Activated naive CD8-positive, alpha-beta T cell treated with anti-CD3 and anti-CD28 coated beads, Interleukin-2, amount 10 ng/mL, durations not matched to agents 7 days and 5 days (primary cell): ENCODE measurements at regions not wholly inside any gene's neighbourhood (a gene's known extent, or its start where the extent isn't known, plus 50 kb on each side); places are given as distances from the start of the nearest gene placed in this dataset.
"Not testable (repeated sequence)": the region's sequence is repeated elsewhere in the genome, so short reads cannot be mapped to it uniquely, and the experiment has no call there.

Source experiments
- ATAC-seq: fragments of 150-1000 bp; cut with Tn5 transposase; one replicate; pipeline ENCODE4 v1.10.0; 2021; ENCODE audit warnings: low read depth, moderate library complexity
- POLR2A ChIA-PET: fragments of 350-600 bp; sonication (Branson Sonifier 250); formaldehyde crosslinking; loops from one replicate; lab custom pipeline; 2021; ENCODE audit warnings: antibody characterized with exemption; lab: Charles Lee
- DNase-seq: peaks from one replicate; pipeline ENCODE4 v3.0.0; 2021
- H3K27ac Mint-ChIP-seq: one replicate; pipeline ENCODE4 v1.8.0; 2022; ENCODE audit warnings: mild to moderate bottlenecking, mixed read lengths
- H3K27me3 Mint-ChIP-seq: one replicate; pipeline ENCODE4 v1.8.0; 2022; ENCODE audit warnings: mild to moderate bottlenecking, moderate library complexity, mixed read lengths
- H3K36me3 Mint-ChIP-seq: one replicate; pipeline ENCODE4 v1.8.0; 2021; ENCODE audit warnings: mild to moderate bottlenecking, mixed read lengths
- H3K4me1 Mint-ChIP-seq: one replicate; pipeline ENCODE4 v1.8.0; 2021; ENCODE audit warnings: mixed read lengths
- H3K4me3 Mint-ChIP-seq: one replicate; pipeline ENCODE4 v1.8.0; 2022; ENCODE audit warnings: mild to moderate bottlenecking, moderate library complexity, mixed read lengths
- H3K9me3 Mint-ChIP-seq: one replicate; pipeline ENCODE4 v1.8.0; 2021; ENCODE audit warnings: mixed read lengths

GRCh38 chr1:143721024-143721373 is 250.8 kb downstream of the FAM72C start:
- Mint-ChIP-seq H3K27me3 (no peaks in the 10 kb centered on the region), H3K4me3 (no peak overlapping the region), H3K4me1 (no peaks in the 10 kb centered on the region), H3K9me3 (no peaks in the 10 kb centered on the region), H3K36me3 (no peaks in the 10 kb centered on the region), H3K27ac (no peak overlapping the region)
- DNase-seq (no peak), ATAC-seq (no peak)
- POLR2A ChIA-PET, result no interaction called here

GRCh38 chr1:143720087-143721023 is 251.4 kb downstream of the FAM72C start:
- DNase-seq, result no peak
- H3K4me3 Mint-ChIP-seq, result no peak overlapping the region
- no peaks in the 10 kb centered on the region for H3K27me3 Mint-ChIP-seq

GRCh38 chr1:143718524-143718923 is 253.3 kb downstream of the FAM72C start:
- POLR2A ChIA-PET, result no interaction called here
- ATAC-seq (no peak), DNase-seq (no peak)
- H3K27me3 Mint-ChIP-seq, result no peaks in the 10 kb centered on the region
- no peak overlapping the region for H3K27ac Mint-ChIP-seq
- H3K4me1 Mint-ChIP-seq, result no peaks in the 10 kb centered on the region
- H3K36me3 Mint-ChIP-seq, result no peaks in the 10 kb centered on the region
- no peaks in the 10 kb centered on the region for H3K9me3 Mint-ChIP-seq
- H3K4me3 Mint-ChIP-seq, result no peak overlapping the region

More at GRCh38 chr1:143720087-143721023, 251.4 kb downstream of the FAM72C start:
- no peaks in the 10 kb centered on the region for H3K9me3 Mint-ChIP-seq
- no peak overlapping the region for H3K27ac Mint-ChIP-seq
- no peaks in the 10 kb centered on the region for H3K4me1 Mint-ChIP-seq
- POLR2A ChIA-PET, result no interaction called here
- ATAC-seq, result no peak
- no peaks in the 10 kb centered on the region for H3K36me3 Mint-ChIP-seq

GRCh38 chr1:143718021-143718420 is 253.8 kb downstream of the FAM72C start:
- Mint-ChIP-seq H3K4me1 (no peaks in the 10 kb centered on the region), H3K27me3 (no peaks in the 10 kb centered on the region), H3K27ac (no peak overlapping the region), H3K4me3 (no peak overlapping the region), H3K36me3 (no peaks in the 10 kb centered on the region), H3K9me3 (no peaks in the 10 kb centered on the region)
- DNase-seq (no peak), ATAC-seq (no peak)
- POLR2A ChIA-PET, result no interaction called here

GRCh38 chr1:143717434-143717833 is 254.4 kb downstream of the FAM72C start:
- Mint-ChIP-seq H3K36me3 (no peaks in the 10 kb centered on the region), H3K4me1 (no peaks in the 10 kb centered on the region), H3K27me3 (no peaks in the 10 kb centered on the region), H3K4me3 (no peak overlapping the region), H3K27ac (no peak overlapping the region), H3K9me3 (no peaks in the 10 kb centered on the region)
- ATAC-seq (no peak), DNase-seq (no peak)
- POLR2A ChIA-PET, result no interaction called here

- H3K27ac Mint-ChIP-seq, H3K4me1 Mint-ChIP-seq, DNase-seq, H3K36me3 Mint-ChIP-seq, H3K27me3 Mint-ChIP-seq, POLR2A ChIA-PET, H3K4me3 Mint-ChIP-seq, ATAC-seq, H3K9me3 Mint-ChIP-seq: not testable (repeated sequence)
Observed at GRCh38 chr1:143714913-143715312, 256.9 kb downstream of the FAM72C start.

GRCh38 chr1:143709606-143710259 is 262.1 kb downstream of the FAM72C start:
- H3K36me3 Mint-ChIP-seq, H3K4me1 Mint-ChIP-seq, H3K4me3 Mint-ChIP-seq, H3K9me3 Mint-ChIP-seq, DNase-seq, POLR2A ChIA-PET, ATAC-seq, H3K27me3 Mint-ChIP-seq, H3K27ac Mint-ChIP-seq: not testable (repeated sequence)

- ATAC-seq, H3K36me3 Mint-ChIP-seq, H3K9me3 Mint-ChIP-seq, POLR2A ChIA-PET, H3K27ac Mint-ChIP-seq, H3K4me1 Mint-ChIP-seq, DNase-seq, H3K4me3 Mint-ChIP-seq: not testable (repeated sequence)
- peaks cover 15% of the 10 kb centered on the region for H3K27me3 Mint-ChIP-seq
Observed at GRCh38 chr1:143702739-143703138, 269.0 kb downstream of the FAM72C start.

GRCh38 chr1:143699731-143700130 is 272.1 kb downstream of the FAM72C start:
- Mint-ChIP-seq H3K4me3 (no peak overlapping the region), H3K9me3 (peaks cover 1% of the 10 kb centered on the region), H3K36me3 (no peaks in the 10 kb centered on the region), H3K27me3 (peaks cover 15% of the 10 kb centered on the region), H3K27ac (no peak overlapping the region), H3K4me1 (no peaks in the 10 kb centered on the region)
- DNase-seq, result no peak
- POLR2A ChIA-PET, result no interaction called here
- no peak for ATAC-seq

- Mint-ChIP-seq H3K36me3 (no peaks in the 10 kb centered on the region), H3K27ac (peak overlapping the region; percentile 48), H3K27me3 (peaks cover 15% of the 10 kb centered on the region), H3K9me3 (peaks cover 1% of the 10 kb centered on the region), H3K4me1 (no peaks in the 10 kb centered on the region), H3K4me3 (no peak overlapping the region)
- POLR2A ChIA-PET, result no interaction called here
- ATAC-seq (no peak), DNase-seq (no peak)
Observed at GRCh38 chr1:143699115-143699514, 272.7 kb downstream of the FAM72C start.

- no peak for DNase-seq
- POLR2A ChIA-PET, result no interaction called here
- no peak for ATAC-seq
- peaks cover 18% of the 10 kb centered on the region for H3K27me3 Mint-ChIP-seq
- peaks cover 1% of the 10 kb centered on the region for H3K9me3 Mint-ChIP-seq
- H3K4me1 Mint-ChIP-seq, result no peaks in the 10 kb centered on the region
- H3K36me3 Mint-ChIP-seq, result no peaks in the 10 kb centered on the region
- H3K27ac Mint-ChIP-seq, result no peak overlapping the region
- no peak overlapping the region for H3K4me3 Mint-ChIP-seq
Observed at GRCh38 chr1:143698016-143698415, 273.8 kb downstream of the FAM72C start.

- H3K36me3 Mint-ChIP-seq, result no peaks in the 10 kb centered on the region
- no peaks in the 10 kb centered on the region for H3K4me1 Mint-ChIP-seq
- POLR2A ChIA-PET, result no interaction called here
- H3K27ac Mint-ChIP-seq, result no peak overlapping the region
- no peak overlapping the region for H3K4me3 Mint-ChIP-seq
- DNase-seq, result no peak
- no peak for ATAC-seq
- H3K9me3 Mint-ChIP-seq, result peaks cover under 1% of the 10 kb centered on the region
- H3K27me3 Mint-ChIP-seq, result peaks cover 29% of the 10 kb centered on the region
Observed at GRCh38 chr1:143694085-143694484, 277.7 kb downstream of the FAM72C start.

GRCh38 chr1:143691971-143692529 is 279.7 kb downstream of the FAM72C start:
- DNase-seq (no peak), ATAC-seq (no peak)
- H3K4me3 Mint-ChIP-seq, result no peak overlapping the region
- no peaks in the 10 kb centered on the region for H3K36me3 Mint-ChIP-seq
- H3K9me3 Mint-ChIP-seq, result no peaks in the 10 kb centered on the region
- peaks cover 17% of the 10 kb centered on the region for H3K27me3 Mint-ChIP-seq
- no peak overlapping the region for H3K27ac Mint-ChIP-seq
- no peaks in the 10 kb centered on the region for H3K4me1 Mint-ChIP-seq
- POLR2A ChIA-PET, result no interaction called here
